SH-SY5Y (cell line): ENCODE measurements at regions not wholly inside any gene's neighbourhood (a gene's known extent, or its start where the extent isn't known, plus 50 kb on each side); places are given as distances from the start of the nearest gene placed in this dataset.

Experiments used
- GATA2 ChIP-seq: IDR thresholded peaks from 2 replicates; pipeline ENCODE4 v1.6.1; 2011; ENCODE audit warnings: mild to moderate bottlenecking, low read depth, low read length
- GATA3 ChIP-seq: IDR thresholded peaks from 2 replicates; pipeline ENCODE4 v1.6.1; 2011; ENCODE audit warnings: low read depth, mild to moderate bottlenecking, low read length, moderate library complexity

DNA sequence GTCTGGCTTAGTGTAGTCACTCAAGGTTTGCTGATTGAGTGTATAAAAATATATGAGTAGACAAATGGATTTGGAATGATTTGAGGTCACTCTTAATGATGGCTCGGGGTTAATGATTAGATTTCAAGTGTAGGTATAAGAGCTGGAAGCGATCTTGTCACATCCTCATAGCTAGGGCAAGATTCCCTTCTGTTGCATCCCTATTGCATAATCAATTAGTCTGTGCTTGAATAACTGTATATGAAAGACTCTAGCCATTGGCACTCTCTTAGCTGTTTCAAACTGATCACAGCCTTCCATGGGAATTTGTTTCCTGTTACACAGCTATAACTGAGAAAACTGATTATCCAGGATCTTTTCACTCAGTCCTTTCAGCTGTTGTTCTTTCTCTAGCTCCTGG, 811.6 kb downstream of the TLE4 start:
- TF ChIP-seq GATA2 (no peak), GATA3 (no peak)
